ENCODE measurements at regions not wholly inside any gene's neighbourhood (a gene's known extent, or its start where the extent isn't known, plus 50 kb on each side); places are given as distances from the start of the nearest gene placed in this dataset.

DNA sequence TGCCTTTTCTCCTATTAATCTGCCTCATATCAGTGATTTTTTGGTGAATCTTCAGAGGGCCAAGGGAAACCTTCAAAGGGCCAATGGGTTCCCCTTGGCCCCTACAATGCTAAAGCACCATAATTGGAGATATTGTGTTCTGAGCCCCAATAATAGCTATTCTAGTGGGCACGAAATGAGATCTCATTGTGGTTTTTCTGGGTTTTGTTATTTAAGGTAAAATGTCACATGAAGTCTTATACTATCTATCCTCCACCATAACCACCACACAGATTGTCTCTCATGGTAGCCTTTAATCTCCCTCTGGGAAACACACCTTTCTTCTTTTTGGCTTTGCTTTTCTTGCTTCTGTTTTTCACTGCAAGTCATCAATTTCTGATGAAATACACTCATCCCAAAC is 152.8 kb downstream of the B3GNT2 start:
- TF ChIP-seq CTCF (tag by site-specific recombination; IDR thresholded peaks at IDR 0.05), result no peak
- TF ChIP-seq ZNF24 (tag by site-specific recombination; IDR thresholded peaks at IDR 0.05), result no peak
- no peak for TF ChIP-seq ZBTB21 (tag by site-specific recombination; IDR thresholded peaks at IDR 0.05)
- TF ChIP-seq, protein P1, sequence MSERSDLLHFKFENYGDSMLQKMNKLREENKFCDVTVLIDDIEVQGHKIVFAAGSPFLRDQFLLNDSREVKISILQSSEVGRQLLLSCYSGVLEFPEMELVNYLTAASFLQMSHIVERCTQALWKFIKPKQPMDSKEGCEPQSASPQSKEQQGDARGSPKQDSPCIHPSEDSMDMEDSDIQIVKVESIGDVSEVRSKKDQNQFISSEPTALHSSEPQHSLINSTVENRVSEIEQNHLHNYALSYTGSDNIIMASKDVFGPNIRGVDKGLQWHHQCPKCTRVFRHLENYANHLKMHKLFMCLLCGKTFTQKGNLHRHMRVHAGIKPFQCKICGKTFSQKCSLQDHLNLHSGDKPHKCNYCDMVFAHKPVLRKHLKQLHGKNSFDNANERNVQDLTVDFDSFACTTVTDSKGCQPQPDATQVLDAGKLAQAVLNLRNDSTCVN (tag by site-specific recombination; optimal IDR thresholded peaks at IDR 0.05), result no peak
- no peak for TF ChIP-seq ZNF404 (tag by site-specific recombination; IDR thresholded peaks at IDR 0.05)
- TF ChIP-seq YY1 (tag by site-specific recombination; IDR thresholded peaks at IDR 0.05), result no peak
- no peak for TF ChIP-seq ZNF664 (tag by site-specific recombination; IDR thresholded peaks at IDR 0.05)
- TF ChIP-seq, protein P2, sequence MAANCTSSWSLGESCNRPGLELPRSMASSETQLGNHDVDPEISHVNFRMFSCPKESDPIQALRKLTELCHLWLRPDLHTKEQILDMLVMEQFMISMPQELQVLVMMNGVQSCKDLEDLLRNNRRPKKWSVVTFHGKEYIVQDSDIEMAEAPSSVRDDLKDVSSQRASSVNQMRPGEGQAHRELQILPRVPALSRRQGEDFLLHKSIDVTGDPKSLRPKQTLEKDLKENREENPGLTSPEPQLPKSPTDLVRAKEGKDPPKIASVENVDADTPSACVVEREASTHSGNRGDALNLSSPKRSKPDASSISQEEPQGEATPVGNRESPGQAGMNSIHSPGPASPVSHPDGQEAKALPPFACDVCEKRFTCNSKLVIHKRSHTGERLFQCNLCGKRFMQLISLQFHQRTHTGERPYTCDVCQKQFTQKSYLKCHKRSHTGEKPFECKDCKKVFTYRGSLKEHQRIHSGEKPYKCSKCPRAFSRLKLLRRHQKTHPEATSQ (tag by site-specific recombination; IDR thresholded peaks at IDR 0.05), result no peak
- TF ChIP-seq, protein P3, sequence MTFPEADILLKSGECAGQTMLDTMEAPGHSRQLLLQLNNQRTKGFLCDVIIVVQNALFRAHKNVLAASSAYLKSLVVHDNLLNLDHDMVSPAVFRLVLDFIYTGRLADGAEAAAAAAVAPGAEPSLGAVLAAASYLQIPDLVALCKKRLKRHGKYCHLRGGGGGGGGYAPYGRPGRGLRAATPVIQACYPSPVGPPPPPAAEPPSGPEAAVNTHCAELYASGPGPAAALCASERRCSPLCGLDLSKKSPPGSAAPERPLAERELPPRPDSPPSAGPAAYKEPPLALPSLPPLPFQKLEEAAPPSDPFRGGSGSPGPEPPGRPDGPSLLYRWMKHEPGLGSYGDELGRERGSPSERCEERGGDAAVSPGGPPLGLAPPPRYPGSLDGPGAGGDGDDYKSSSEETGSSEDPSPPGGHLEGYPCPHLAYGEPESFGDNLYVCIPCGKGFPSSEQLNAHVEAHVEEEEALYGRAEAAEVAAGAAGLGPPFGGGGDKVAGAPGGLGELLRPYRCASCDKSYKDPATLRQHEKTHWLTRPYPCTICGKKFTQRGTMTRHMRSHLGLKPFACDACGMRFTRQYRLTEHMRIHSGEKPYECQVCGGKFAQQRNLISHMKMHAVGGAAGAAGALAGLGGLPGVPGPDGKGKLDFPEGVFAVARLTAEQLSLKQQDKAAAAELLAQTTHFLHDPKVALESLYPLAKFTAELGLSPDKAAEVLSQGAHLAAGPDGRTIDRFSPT (tag by site-specific recombination; IDR thresholded peaks at IDR 0.05), result no peak
- no peak for TF ChIP-seq ZNF677 (tag by site-specific recombination; IDR thresholded peaks at IDR 0.05)

Measured in HEK293 (cell line).